HepG2 (cell line): ENCODE measurements at regions not wholly inside any gene's neighbourhood (a gene's known extent, or its start where the extent isn't known, plus 50 kb on each side); places are given as distances from the start of the nearest gene placed in this dataset.

Experiments
- AHR ChIP-seq: IDR thresholded peaks from 2 replicates; pipeline ENCODE4 v1.6.1; 2018; ENCODE audit warnings: missing genetic modification reagents, missing compliant biosample characterization
- AKAP8 ChIP-seq: sonication (generic); formaldehyde crosslinking; IDR thresholded peaks from 2 replicates; pipeline ENCODE4 v1.5.1; 2020; ENCODE audit warnings: mild to moderate bottlenecking, missing genetic modification reagents
- ARID3A ChIP-seq: IDR thresholded peaks from 2 replicates; pipeline ENCODE4 v1.6.1; 2012; ENCODE audit warnings: low read depth, low read length, improper control_type of control experiment
- ARNTL ChIP-seq: sonication (generic); formaldehyde crosslinking; IDR thresholded peaks from 2 replicates; pipeline ENCODE4 v1.4.0; 2020; ENCODE audit warnings: mild to moderate bottlenecking, missing genetic modification reagents
- ATF1 ChIP-seq: IDR thresholded peaks from 2 replicates; pipeline ENCODE4 v1.6.1; 2016; ENCODE audit warnings: mild to moderate bottlenecking, control low read depth
- ATF7-NPFF ChIP-seq: sonication (generic); formaldehyde crosslinking; IDR thresholded peaks from 2 replicates; pipeline ENCODE4 v1.8.1; 2023; ENCODE audit warnings: mild to moderate bottlenecking, low read depth, missing genetic modification reagents, moderate library complexity
- ATRX ChIP-seq: sonication (generic); formaldehyde crosslinking; IDR thresholded peaks from 2 replicates; pipeline ENCODE4 v1.4.0; 2020; ENCODE audit warnings: missing genetic modification reagents, borderline replicate concordance
- CSRNP2 ChIP-seq: sonication (generic); formaldehyde crosslinking; conservative IDR thresholded peaks from 2 replicates; pipeline ENCODE4 v1.8.0; 2022; ENCODE audit warnings: low read depth, missing genetic modification reagents
- ERF ChIP-seq: IDR thresholded peaks from 2 replicates; pipeline ENCODE4 v1.6.1; 2018; ENCODE audit warnings: missing biosample characterization, missing genetic modification reagents
- HMG20B ChIP-seq: conservative IDR thresholded peaks from 2 replicates; pipeline ENCODE4 v1.6.1; 2016; ENCODE audit warnings: missing genetic modification reagents, missing compliant biosample characterization
- KLF9 ChIP-seq: IDR thresholded peaks from 2 replicates; pipeline ENCODE4 v1.6.1; 2016; ENCODE audit warnings: low read depth
- MXI1 ChIP-seq: IDR thresholded peaks from 3 replicates; pipeline ENCODE4 v1.6.1; 2012; ENCODE audit warnings: low read depth, low read length, inconsistent platforms, borderline replicate concordance
- POGK ChIP-seq: sonication (generic); formaldehyde crosslinking; conservative IDR thresholded peaks from 2 replicates; pipeline ENCODE4 v1.8.0; 2022; ENCODE audit warnings: mild to moderate bottlenecking, moderate library complexity, missing genetic modification reagents
- WIZ ChIP-seq: sonication (generic); formaldehyde crosslinking; IDR thresholded peaks from 2 replicates; pipeline ENCODE4 v1.5.1; 2020; ENCODE audit warnings: mild to moderate bottlenecking, missing genetic modification reagents
- ZNF124 ChIP-seq: sonication (generic); formaldehyde crosslinking; IDR thresholded peaks from 2 replicates; pipeline ENCODE4 v1.4.0; 2020; ENCODE audit warnings: missing genetic modification reagents
- ZNF225 ChIP-seq: sonication (generic); formaldehyde crosslinking; IDR thresholded peaks from 2 replicates; pipeline ENCODE4 v1.4.0; 2020; ENCODE audit warnings: mild to moderate bottlenecking, missing genetic modification reagents
- ZNF33B ChIP-seq: sonication (generic); formaldehyde crosslinking; IDR thresholded peaks from 2 replicates; pipeline ENCODE4 v1.5.1; 2020; ENCODE audit warnings: mild to moderate bottlenecking, missing genetic modification reagents
- ZNF496 ChIP-seq: sonication (generic); formaldehyde crosslinking; IDR thresholded peaks from 2 replicates; pipeline ENCODE4 v1.8.1; 2023; ENCODE audit warnings: mild to moderate bottlenecking, moderate library complexity, missing genetic modification reagents; ENCODE audit not compliant: insufficient replicate concordance
- ZNF652 ChIP-seq: IDR thresholded peaks from 2 replicates; pipeline ENCODE4 v1.6.1; 2016; ENCODE audit warnings: low read depth, borderline replicate concordance
- ZNF687 ChIP-seq: sonication (generic); formaldehyde crosslinking; IDR thresholded peaks from 2 replicates; pipeline ENCODE4 v1.5.1; 2020; ENCODE audit warnings: mild to moderate bottlenecking, missing genetic modification reagents, moderate library complexity
- ZNF749 ChIP-seq: sonication (generic); formaldehyde crosslinking; IDR thresholded peaks from 2 replicates; pipeline ENCODE4 v1.8.0; 2022; ENCODE audit warnings: mild to moderate bottlenecking, missing genetic modification reagents, moderate library complexity, borderline replicate concordance

GRCh38 chr7:7118822-7119221 lies 63.5 kb upstream of the C1GALT1 start (continued):
- TF ChIP-seq ARID3A, result peak; percentile 85
- TF ChIP-seq ATF1 (CRISPR knock-in tag), result 0 out of 2 replicates have a peak, but pooled peaks have one; percentile 51
- TF ChIP-seq AKAP8 (CRISPR knock-in tag), result no peak
- TF ChIP-seq ARNTL (CRISPR knock-in tag), result no peak
- no peak for TF ChIP-seq CSRNP2 (CRISPR knock-in tag)
- no peak for TF ChIP-seq ZNF687
- TF ChIP-seq HMG20B, result peak; percentile 98
- TF ChIP-seq ZNF652 (CRISPR knock-in tag), result no peak
- TF ChIP-seq ATF7-NPFF (CRISPR knock-in tag), result no peak
- TF ChIP-seq ERF (CRISPR knock-in tag), result peak; percentile 64
- no peak for TF ChIP-seq ATRX
- TF ChIP-seq ZNF225 (CRISPR knock-in tag), result no peak
- no peak for TF ChIP-seq KLF9
- no peak; the same call in 1 of the 2 replicates for TF ChIP-seq AHR (CRISPR knock-in tag)
- TF ChIP-seq WIZ, result no peak
- TF ChIP-seq POGK (CRISPR knock-in tag), result no peak
- no peak for TF ChIP-seq ZNF33B (CRISPR knock-in tag)
- TF ChIP-seq ZNF124 (CRISPR knock-in tag), result no peak
- TF ChIP-seq ZNF749 (CRISPR knock-in tag), result no peak
- TF ChIP-seq ZNF496, result no peak
- no peak for TF ChIP-seq MXI1
